GM23338 (cell line): ENCODE measurements at regions not wholly inside any gene's neighbourhood (a gene's known extent, or its start where the extent isn't known, plus 50 kb on each side); places are given as distances from the start of the nearest gene placed in this dataset.

Experiments
- ATAC-seq: fragments of 200-7000 bp; cut with Tn5 transposase; 3 replicates; pipeline ENCODE4 v1.9.1; 2020
- DNase-seq: peaks from one replicate; pipeline ENCODE4 v3.0.0-alpha.2; 2015; ENCODE audit warnings: low spot score
- H2AFZ ChIP-seq: fragments of 200-600 bp; sonication (generic); 2 replicates; pipeline ENCODE4 v1.8.0; 2016; ENCODE audit warnings: antibody characterized with exemption, mild to moderate bottlenecking, moderate library complexity
- H3F3A ChIP-seq: fragments of 200-600 bp; sonication (generic); replicated peaks from 2 replicates; pipeline ENCODE4 v1.8.0; 2017; ENCODE audit warnings: antibody characterized with exemption, mixed run types, low read depth
- H3K27ac ChIP-seq: fragments of 200-600 bp; sonication (generic); 2 replicates; pipeline ENCODE4 v1.6.1; 2016; ENCODE audit warnings: low read depth
- H3K27me3 ChIP-seq: fragments of 200-600 bp; sonication (generic); 2 replicates; pipeline ENCODE4 v1.8.0; 2016; ENCODE audit warnings: mild to moderate bottlenecking, mixed run types, moderate library complexity; ENCODE audit not compliant: insufficient read depth
- H3K36me3 ChIP-seq: fragments of 200-600 bp; sonication (generic); 2 replicates; pipeline ENCODE4 v1.8.0; 2016; ENCODE audit warnings: mild to moderate bottlenecking; ENCODE audit not compliant: insufficient read depth
- H3K4me1 ChIP-seq: fragments of 200-600 bp; sonication (generic); 2 replicates; pipeline ENCODE4 v1.8.0; 2016; ENCODE audit warnings: mild to moderate bottlenecking, moderate library complexity; ENCODE audit not compliant: insufficient read depth
- H3K4me2 ChIP-seq: fragments of 200-600 bp; sonication (generic); 2 replicates; pipeline ENCODE4 v1.7.1; 2017; ENCODE audit warnings: mixed run types
- H3K4me3 ChIP-seq: fragments of 200-600 bp; sonication (generic); 2 replicates; pipeline ENCODE4 v1.6.1; 2016; ENCODE audit warnings: mixed run types
- H3K79me2 ChIP-seq: fragments of 200-600 bp; sonication (generic); replicated peaks from 2 replicates; pipeline ENCODE4 v1.8.0; 2017; ENCODE audit warnings: mild to moderate bottlenecking; ENCODE audit not compliant: insufficient read depth
- H3K9me2 ChIP-seq: fragments of 200-600 bp; sonication (generic); 2 replicates; pipeline ENCODE4 v1.8.0; 2017; ENCODE audit not compliant: insufficient read depth
- H4K20me1 ChIP-seq: fragments of 200-600 bp; sonication (generic); replicated peaks from 2 replicates; pipeline ENCODE4 v1.8.0; 2017; ENCODE audit warnings: mild to moderate bottlenecking; ENCODE audit not compliant: insufficient read depth
- H3K27ac Mint-ChIP-seq: 2 replicates; pipeline ENCODE4 v1.8.0; 2020; ENCODE audit warnings: inconsistent platforms, mild to moderate bottlenecking, moderate library complexity, mixed read lengths
- H3K27me3 Mint-ChIP-seq: 3 replicates; pipeline ENCODE4 v1.8.0; 2022; ENCODE audit warnings: low read depth, mild to moderate bottlenecking, moderate library complexity, mixed read lengths, inconsistent platforms; ENCODE audit not compliant: insufficient read depth, poor library complexity
- H3K36me3 Mint-ChIP-seq: 3 replicates; pipeline ENCODE4 v1.8.0; 2021; ENCODE audit warnings: low read depth, mild to moderate bottlenecking, inconsistent platforms, moderate library complexity, mixed read lengths
- H3K4me1 Mint-ChIP-seq: 3 replicates; pipeline ENCODE4 v1.8.0; 2020; ENCODE audit warnings: mild to moderate bottlenecking, inconsistent platforms, mixed read lengths
- H3K4me3 Mint-ChIP-seq: 3 replicates; pipeline ENCODE4 v1.8.0; 2021; ENCODE audit warnings: moderate library complexity, mild to moderate bottlenecking, inconsistent platforms, mixed read lengths
- H3K9me3 Mint-ChIP-seq: 3 replicates; pipeline ENCODE4 v1.8.0; 2020; ENCODE audit warnings: moderate library complexity, mild to moderate bottlenecking, inconsistent platforms, mixed read lengths
- CREB1 ChIP-seq: fragments of 250-450 bp; sonication (Bioruptor Pico); IDR thresholded peaks from 2 replicates; pipeline ENCODE4 v1.5.0; 2020; ENCODE audit warnings: low read depth, mild to moderate bottlenecking, moderate library complexity
- CTCF ChIP-seq, 2 experiments: fragments of 200-600 bp in 1 of 2; sonication (generic) in 1 of 2; conservative IDR thresholded peaks; 2 replicates each; pipeline versions ENCODE4 v1.5.1 to v1.6.1; 2016 to 2017; ENCODE audit warnings: antibody characterized with exemption in 2 of 2, low read depth in 2 of 2, mild to moderate bottlenecking in 2 of 2, moderate library complexity in 1 of 2
- EZH2 ChIP-seq: fragments of 200-600 bp; sonication (generic); IDR thresholded peaks from one replicate; pipeline ENCODE4 v1.8.0; 2017; ENCODE audit warnings: antibody characterized with exemption, mild to moderate bottlenecking, low read depth; ENCODE audit not compliant: unreplicated experiment
- EZH2phosphoT487 ChIP-seq: fragments of 200-600 bp; sonication (generic); IDR thresholded peaks from one replicate; pipeline ENCODE4 v1.8.1; 2018; ENCODE audit warnings: antibody characterized with exemption; ENCODE audit not compliant: unreplicated experiment
- JUNB ChIP-seq: IDR thresholded peaks from one replicate; pipeline ENCODE4 v1.6.1; 2016; ENCODE audit warnings: antibody characterized with exemption; ENCODE audit not compliant: unreplicated experiment
- NANOG ChIP-seq: IDR thresholded peaks from 2 replicates; pipeline ENCODE4 v1.6.1; 2016; ENCODE audit warnings: antibody characterized with exemption, borderline replicate concordance
- POLR2AphosphoS5 ChIP-seq: IDR thresholded peaks from 2 replicates; pipeline ENCODE4 v1.6.1; 2016; ENCODE audit warnings: antibody characterized with exemption, low read depth
- REST ChIP-seq: IDR thresholded peaks from one replicate; pipeline ENCODE4 v1.6.1; 2018; ENCODE audit warnings: antibody characterized with exemption; ENCODE audit not compliant: unreplicated experiment
- STAT1 ChIP-seq: IDR thresholded peaks from one replicate; pipeline ENCODE4 v1.6.1; 2016; ENCODE audit warnings: antibody characterized with exemption; ENCODE audit not compliant: unreplicated experiment
- ZNF114 ChIP-seq: fragments of 250-450 bp; sonication (Bioruptor Pico); IDR thresholded peaks from 2 replicates; pipeline ENCODE4 v1.5.0; 2020; ENCODE audit warnings: mild to moderate bottlenecking, moderate library complexity
- ZNF331 ChIP-seq: fragments of 250-450 bp; sonication (Bioruptor Pico); IDR thresholded peaks from 2 replicates; pipeline ENCODE4 v1.5.0; 2020; ENCODE audit warnings: low read depth, mild to moderate bottlenecking, moderate library complexity

GRCh38 chr6:160927416-160927815 is 64.2 kb upstream of the MAP3K4 start:
- H3K9me2 ChIP-seq, result no peaks in the 10 kb centered on the region
- H3K4me1 ChIP-seq, result peaks cover 11% of the 10 kb centered on the region; the same call in 1 of the 2 replicates
- Mint-ChIP-seq H3K4me3 (no peak overlapping the region), H3K27ac (no peak overlapping the region), H3K4me1 (peaks cover 22% of the 10 kb centered on the region), H3K27me3 (peaks cover 10% of the 10 kb centered on the region), H3K36me3 (peaks cover 2% of the 10 kb centered on the region; the same call in 1 of the 3 replicates), H3K9me3 (peaks cover 4% of the 10 kb centered on the region; the same call in 2 of the 3 replicates)
- no peaks in the 10 kb centered on the region for H3K36me3 ChIP-seq
- no peak overlapping the region for H3K4me3 ChIP-seq
- ATAC-seq, result no peak
- peaks cover 10% of the 10 kb centered on the region for H3K27me3 ChIP-seq
- no peaks in the 10 kb centered on the region for H4K20me1 ChIP-seq
- no peaks in the 10 kb centered on the region for H3K79me2 ChIP-seq
- no peak overlapping the region for H2AFZ ChIP-seq
- DNase-seq, result no peak
- H3K27ac ChIP-seq, result no peak overlapping the region
- H3K4me2 ChIP-seq, result no peak overlapping the region
- TF ChIP-seq POLR2AphosphoS5 (no peak), ZNF114 (CRISPR knock-in tag) (no peak), JUNB (no peak), NANOG (no peak), ZNF331 (CRISPR knock-in tag) (no peak), STAT1 (no peak), CTCF (conservative IDR thresholded peaks at IDR 0.05; ENCODE audit: low read depth in 2 of 2) (no peak), REST (no peak), EZH2 (no peak), EZH2phosphoT487 (no peak)
- H3F3A ChIP-seq, result no peaks in the 10 kb centered on the region

GRCh38 chr6:160929361-160929760 is 62.2 kb upstream of the MAP3K4 start:
- Mint-ChIP-seq H3K4me1 (peaks cover 22% of the 10 kb centered on the region), H3K36me3 (peaks cover 2% of the 10 kb centered on the region; the same call in 1 of the 3 replicates), H3K9me3 (peaks cover 4% of the 10 kb centered on the region; the same call in 1 of the 3 replicates), H3K27me3 (peaks cover 13% of the 10 kb centered on the region), H3K4me3 (no peak overlapping the region), H3K27ac (no peak overlapping the region)
- no peaks in the 10 kb centered on the region for H4K20me1 ChIP-seq
- no peaks in the 10 kb centered on the region for H3K36me3 ChIP-seq
- no peak for TF ChIP-seq ZNF331 (CRISPR knock-in tag)
- no peak for TF ChIP-seq ZNF114 (CRISPR knock-in tag)
- no peak for TF ChIP-seq CREB1 (CRISPR knock-in tag)
- TF ChIP-seq EZH2, result no peak
- DNase-seq (no peak), ATAC-seq (no peak)
- no peaks in the 10 kb centered on the region for H3K79me2 ChIP-seq
- peaks cover 10% of the 10 kb centered on the region for H3K27me3 ChIP-seq
- peaks cover 11% of the 10 kb centered on the region; the same call in 1 of the 2 replicates for H3K4me1 ChIP-seq
- no peak overlapping the region for H3K27ac ChIP-seq
- no peak overlapping the region for H3K4me2 ChIP-seq
- H3F3A ChIP-seq, result no peaks in the 10 kb centered on the region
- no peak overlapping the region for H2AFZ ChIP-seq
- H3K4me3 ChIP-seq, result no peak overlapping the region
- H3K9me2 ChIP-seq, result no peaks in the 10 kb centered on the region
